GM13976 (cell line): ENCODE measurements at regions not wholly inside any gene's neighbourhood (a gene's known extent, or its start where the extent isn't known, plus 50 kb on each side); places are given as distances from the start of the nearest gene placed in this dataset.

Experiments
- DNase-seq: peaks from one replicate; pipeline ENCODE4 v3.0.0; 2012; ENCODE audit warnings: low spot score
- CTCF ChIP-seq: IDR thresholded peaks from 2 replicates; pipeline ENCODE4 v1.5.1; 2012; ENCODE audit warnings: borderline replicate concordance, mild to moderate bottlenecking; ENCODE audit not compliant: insufficient read depth; ENCODE audit errors: extremely low read depth, missing control alignments, control extremely low read depth
- in situ Hi-C: fragments of 300-500 bp; cut with MboI; formaldehyde crosslinking; loops from one replicate; pipeline ENCODE4 v1.12.0; 2022; ENCODE audit warnings: low sequenced_read_pairs, mixed read lengths, inconsistent platforms; ENCODE audit not compliant: unreplicated experiment

- DNase-seq = no peak
- no peak for TF ChIP-seq CTCF
- in situ Hi-C loops = no loop called here
These were observed 128.4 kb upstream of the LYPLAL1 start for GRCh38 chr1:219045246-219045645.

GRCh38 chr1:219049501-219049900 is 124.2 kb upstream of the LYPLAL1 start:
- in situ Hi-C loops = no loop called here
- no peak for DNase-seq
- TF ChIP-seq CTCF = no peak

GRCh38 chr1:219050086-219050821 is 123.4 kb upstream of the LYPLAL1 start:
- DNase-seq = no peak
- no peak for TF ChIP-seq CTCF
- in situ Hi-C loops = no loop called here

- no peak for DNase-seq
- no peak for TF ChIP-seq CTCF
- in situ Hi-C loops = no loop called here
These were observed 122.9 kb upstream of the LYPLAL1 start for GRCh38 chr1:219050822-219051125.

GRCh38 chr1:219051547-219051946 is 122.1 kb upstream of the LYPLAL1 start:
- TF ChIP-seq CTCF = no peak
- DNase-seq = no peak
- in situ Hi-C loops = no loop called here

- in situ Hi-C loops = no loop called here
- no peak for DNase-seq
- TF ChIP-seq CTCF = no peak
These were observed 114.5 kb upstream of the LYPLAL1 start for GRCh38 chr1:219058891-219059820.

GRCh38 chr1:219060798-219061197 is 112.9 kb upstream of the LYPLAL1 start:
- in situ Hi-C loops = no loop called here
- DNase-seq = no peak
- TF ChIP-seq CTCF = no peak
